Nephron progenitor cell (in vitro differentiated cells): ENCODE measurements at regions not wholly inside any gene's neighbourhood (a gene's known extent, or its start where the extent isn't known, plus 50 kb on each side); places are given as distances from the start of the nearest gene placed in this dataset.

Experiments
- DNase-seq: peaks from one replicate; pipeline ENCODE4 v3.0.0; 2021
- H3K27ac Mint-ChIP-seq: 2 replicates; pipeline ENCODE4 v1.8.0; 2021; ENCODE audit warnings: mild to moderate bottlenecking, moderate library complexity, mixed read lengths
- H3K27me3 Mint-ChIP-seq: 2 replicates; pipeline ENCODE4 v1.8.0; 2021; ENCODE audit warnings: mild to moderate bottlenecking, low read depth, mixed read lengths; ENCODE audit not compliant: poor library complexity
- H3K36me3 Mint-ChIP-seq: 2 replicates; pipeline ENCODE4 v1.8.0; 2021; ENCODE audit warnings: low read depth, mixed read lengths
- H3K4me1 Mint-ChIP-seq: 2 replicates; pipeline ENCODE4 v1.8.0; 2021; ENCODE audit warnings: mixed read lengths
- H3K4me3 Mint-ChIP-seq: 2 replicates; pipeline ENCODE4 v1.8.0; 2021; ENCODE audit warnings: mild to moderate bottlenecking, moderate library complexity, mixed read lengths
- H3K9me3 Mint-ChIP-seq: 2 replicates; pipeline ENCODE4 v1.8.0; 2021; ENCODE audit warnings: mild to moderate bottlenecking, moderate library complexity, mixed read lengths
- TF ChIP-seq, protein P1 (sequence below): fragments of 200-600 bp; sonication (generic); IDR thresholded peaks from 2 replicates; pipeline ENCODE4 v1.5.0; 2021; ENCODE audit warnings: antibody characterized with exemption

DNA sequence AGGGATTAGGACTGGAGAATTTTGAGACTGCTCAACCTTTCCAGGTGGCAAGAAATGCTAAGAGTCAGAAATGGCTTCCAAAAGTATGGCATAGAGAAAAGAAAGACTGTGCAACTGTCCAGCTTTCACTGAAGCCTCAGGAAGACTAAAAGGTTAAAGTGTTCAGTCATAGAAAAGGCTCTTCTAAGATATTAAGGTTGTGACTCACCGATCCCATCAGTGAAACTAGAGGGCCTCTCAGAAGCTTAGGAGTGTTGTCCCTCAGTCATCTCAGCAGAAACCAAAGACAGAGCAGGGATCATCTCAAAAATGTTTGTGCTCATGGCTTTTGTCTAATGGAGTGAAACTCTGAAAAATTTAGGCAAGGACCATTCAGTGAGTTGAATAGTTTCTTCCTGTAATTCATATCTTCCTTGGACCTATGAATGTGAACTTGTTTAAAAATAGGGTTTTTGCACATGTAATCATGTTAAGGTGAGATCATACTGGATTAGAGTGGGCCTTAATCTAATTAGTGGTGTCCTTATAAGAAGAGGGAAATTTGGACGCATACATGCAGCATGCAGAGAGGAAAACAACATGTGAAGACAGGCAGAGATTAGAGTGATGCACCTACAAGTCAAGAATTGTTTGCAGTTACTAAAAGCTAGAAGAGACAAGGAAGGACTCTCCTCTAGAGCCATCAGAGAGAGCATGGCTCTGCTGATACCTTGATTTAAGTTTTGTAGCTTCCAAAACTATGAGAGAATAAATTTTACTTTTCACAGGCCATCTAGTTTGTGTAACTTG lies 71.3 kb downstream of the RPE65 start:
- Mint-ChIP-seq H3K36me3 (no peaks in the 10 kb centered on the region), H3K4me3 (no peak overlapping the region), H3K27ac (no peak overlapping the region), H3K9me3 (peaks cover 3% of the 10 kb centered on the region), H3K27me3 (peaks cover 6% of the 10 kb centered on the region), H3K4me1 (peaks cover 16% of the 10 kb centered on the region)
- TF ChIP-seq, protein P1, sequence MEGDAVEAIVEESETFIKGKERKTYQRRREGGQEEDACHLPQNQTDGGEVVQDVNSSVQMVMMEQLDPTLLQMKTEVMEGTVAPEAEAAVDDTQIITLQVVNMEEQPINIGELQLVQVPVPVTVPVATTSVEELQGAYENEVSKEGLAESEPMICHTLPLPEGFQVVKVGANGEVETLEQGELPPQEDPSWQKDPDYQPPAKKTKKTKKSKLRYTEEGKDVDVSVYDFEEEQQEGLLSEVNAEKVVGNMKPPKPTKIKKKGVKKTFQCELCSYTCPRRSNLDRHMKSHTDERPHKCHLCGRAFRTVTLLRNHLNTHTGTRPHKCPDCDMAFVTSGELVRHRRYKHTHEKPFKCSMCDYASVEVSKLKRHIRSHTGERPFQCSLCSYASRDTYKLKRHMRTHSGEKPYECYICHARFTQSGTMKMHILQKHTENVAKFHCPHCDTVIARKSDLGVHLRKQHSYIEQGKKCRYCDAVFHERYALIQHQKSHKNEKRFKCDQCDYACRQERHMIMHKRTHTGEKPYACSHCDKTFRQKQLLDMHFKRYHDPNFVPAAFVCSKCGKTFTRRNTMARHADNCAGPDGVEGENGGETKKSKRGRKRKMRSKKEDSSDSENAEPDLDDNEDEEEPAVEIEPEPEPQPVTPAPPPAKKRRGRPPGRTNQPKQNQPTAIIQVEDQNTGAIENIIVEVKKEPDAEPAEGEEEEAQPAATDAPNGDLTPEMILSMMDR: no peak
- no peak for DNase-seq

DNA sequence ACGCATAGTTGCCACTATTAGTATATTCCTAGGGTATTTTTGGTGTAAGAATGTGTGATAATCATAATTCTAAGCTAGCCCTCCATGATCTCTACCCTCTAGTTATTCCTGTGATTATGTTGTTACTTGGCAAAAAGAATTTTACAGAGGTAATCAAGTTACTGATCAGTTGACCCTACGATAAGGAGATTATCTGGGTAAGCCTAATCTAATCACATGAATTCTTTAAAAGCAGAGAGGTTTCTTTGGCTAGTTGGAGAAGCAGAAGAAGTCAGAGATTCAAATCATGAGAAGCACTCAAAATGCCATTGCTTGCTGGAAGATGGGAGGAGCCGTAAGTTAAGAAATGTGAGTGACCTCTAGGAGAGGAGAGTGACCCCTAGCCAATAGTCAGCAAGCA lies 72.7 kb downstream of the RPE65 start:
- no peak for DNase-seq
- no peaks in the 10 kb centered on the region for H3K36me3 Mint-ChIP-seq
- H3K27ac Mint-ChIP-seq: no peak overlapping the region
- H3K4me1 Mint-ChIP-seq: peaks cover 16% of the 10 kb centered on the region
- TF ChIP-seq, protein P1: no peak
- H3K9me3 Mint-ChIP-seq: peaks cover 3% of the 10 kb centered on the region
- H3K27me3 Mint-ChIP-seq: peaks cover 6% of the 10 kb centered on the region
- H3K4me3 Mint-ChIP-seq: no peak overlapping the region

DNA sequence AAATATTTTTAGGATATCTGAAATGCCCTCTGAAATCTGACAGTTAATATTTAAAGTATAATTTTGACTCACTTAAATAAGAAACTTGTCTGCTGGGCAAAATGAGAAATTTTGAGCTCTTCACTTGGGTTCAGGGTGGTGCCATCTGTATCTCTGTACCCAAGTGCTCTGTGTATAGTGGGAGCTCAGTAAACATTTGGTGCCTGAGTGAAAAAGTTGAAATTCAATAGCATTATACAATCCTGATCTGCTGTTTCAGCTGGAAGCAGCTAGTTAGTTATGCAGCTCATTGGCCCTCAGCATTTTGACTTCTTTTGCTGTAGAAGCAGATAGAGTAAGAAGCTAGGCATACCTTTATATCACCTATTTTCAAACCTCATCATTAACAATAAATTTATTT lies 73.3 kb downstream of the RPE65 start:
- Mint-ChIP-seq H3K4me3 (no peak overlapping the region), H3K27ac (no peak overlapping the region), H3K9me3 (peaks cover 3% of the 10 kb centered on the region), H3K36me3 (no peaks in the 10 kb centered on the region), H3K4me1 (peaks cover 16% of the 10 kb centered on the region), H3K27me3 (peaks cover 6% of the 10 kb centered on the region)
- TF ChIP-seq, protein P1: no peak
- no peak for DNase-seq

DNA sequence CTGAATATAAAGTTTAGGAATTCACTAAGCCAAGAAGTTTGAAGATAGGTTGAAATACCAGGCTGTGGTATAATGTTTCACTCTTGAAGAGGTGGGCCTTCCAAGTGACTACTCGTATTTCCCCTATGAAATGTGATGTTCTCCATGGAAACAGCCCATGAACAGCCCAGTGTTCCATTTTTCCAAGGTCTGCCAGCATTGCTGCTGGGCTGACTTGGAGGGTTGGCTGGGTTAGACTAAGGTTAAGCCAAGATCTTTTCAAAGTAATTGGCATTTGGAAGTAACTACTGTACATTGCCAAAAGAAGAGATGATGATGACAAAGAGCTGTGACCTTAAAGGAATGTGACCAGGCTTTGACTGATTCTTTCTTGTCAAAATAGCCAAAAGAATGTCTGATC lies 73.8 kb downstream of the RPE65 start:
- peaks cover 6% of the 10 kb centered on the region for H3K27me3 Mint-ChIP-seq
- TF ChIP-seq, protein P1: no peak
- peaks cover 3% of the 10 kb centered on the region for H3K9me3 Mint-ChIP-seq
- no peak for DNase-seq
- no peaks in the 10 kb centered on the region for H3K36me3 Mint-ChIP-seq
- no peak overlapping the region for H3K4me3 Mint-ChIP-seq
- H3K27ac Mint-ChIP-seq: peak overlapping the region; percentile 21
- peaks cover 16% of the 10 kb centered on the region for H3K4me1 Mint-ChIP-seq

DNA sequence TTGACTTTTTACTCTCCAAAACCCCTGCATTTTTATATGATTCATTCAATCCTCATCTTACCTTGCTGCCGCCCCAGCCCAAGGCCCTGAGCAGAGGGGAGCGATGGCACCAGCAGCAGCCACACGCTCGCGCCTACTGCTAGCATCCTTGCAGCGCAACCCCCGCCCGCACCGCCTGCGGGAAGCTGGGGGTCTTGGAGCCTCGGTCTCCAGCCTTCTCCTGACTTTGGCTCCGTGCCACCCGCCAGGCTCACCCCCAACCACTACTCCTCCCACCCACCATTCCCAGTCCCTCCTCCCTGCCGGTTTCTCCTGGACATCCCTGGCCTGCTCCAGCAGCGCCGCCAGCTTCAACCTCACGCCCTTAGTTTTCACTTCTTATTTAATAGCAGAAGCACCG lies 76.6 kb downstream of the RPE65 start:
- no peaks in the 10 kb centered on the region for H3K9me3 Mint-ChIP-seq
- peaks cover 16% of the 10 kb centered on the region for H3K4me1 Mint-ChIP-seq
- no peak overlapping the region for H3K27ac Mint-ChIP-seq
- DNase-seq: no peak
- H3K27me3 Mint-ChIP-seq: peaks cover 3% of the 10 kb centered on the region
- H3K4me3 Mint-ChIP-seq: no peak overlapping the region
- TF ChIP-seq, protein P1: no peak
- H3K36me3 Mint-ChIP-seq: no peaks in the 10 kb centered on the region

DNA sequence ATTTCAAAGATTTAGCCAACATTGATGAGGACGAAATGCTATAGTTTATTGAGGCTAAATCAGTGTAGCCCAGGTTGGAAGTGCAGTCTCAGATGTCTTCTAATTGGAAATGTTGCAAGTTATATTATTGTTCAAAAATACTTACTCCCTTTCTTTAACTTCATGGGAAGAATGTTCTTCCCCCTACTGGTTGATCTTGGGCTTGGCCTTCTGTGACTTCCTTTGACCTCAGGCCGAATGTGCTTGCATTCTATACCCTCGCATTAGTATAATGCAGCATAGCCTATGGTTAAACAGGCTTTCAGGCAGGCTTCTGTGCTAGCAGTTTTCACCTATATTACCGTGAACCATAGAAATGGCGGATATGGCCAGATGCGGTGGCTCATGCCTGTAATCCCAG lies 77.3 kb downstream of the RPE65 start:
- Mint-ChIP-seq H3K27ac (no peak overlapping the region), H3K36me3 (no peaks in the 10 kb centered on the region), H3K27me3 (peaks cover 3% of the 10 kb centered on the region), H3K4me3 (no peak overlapping the region), H3K4me1 (peaks cover 16% of the 10 kb centered on the region), H3K9me3 (no peaks in the 10 kb centered on the region)
- TF ChIP-seq, protein P1: no peak
- no peak for DNase-seq
